ENCODE measurements at regions not wholly inside any gene's neighbourhood (a gene's known extent, or its start where the extent isn't known, plus 50 kb on each side); places are given as distances from the start of the nearest gene placed in this dataset.

GRCh38 chr20:1764136-1765033 lies 106.8 kb upstream of the SIRPG start:
- BruUV-seq (replicated peaks): no TSS peak
- H3K27ac ChIP-seq (ENCODE audit: control insufficient read depth, insufficient read depth): no peak overlapping the region
- H3K9ac ChIP-seq (ENCODE audit: control insufficient read depth, insufficient read depth, low read length): no peak overlapping the region
- H3K4me1 ChIP-seq (ENCODE audit: control insufficient read depth, insufficient read depth, low read length): peaks cover 4% of the 10 kb centered on the region
- SMC1A ChIA-PET (ENCODE audit: uncharacterized antibody, unreplicated experiment): interaction anchor here (0.6 to 4.0 kb wide), 22 partner anchors 12 to 604 kb away, joined by 3 to 51 read pairs (median 4); no protein-coding TSS in a partner anchor
- H3K27me3 ChIP-seq (replicated peaks in 1 of 2; ENCODE audit: control insufficient read depth in 2 of 2, insufficient read depth in 2 of 2, low read length in 1 of 2): peaks cover 0 to 2% of the 10 kb centered on the region in 2 experiments; a peak in 2 of 4 replicates
- CTCF ChIA-PET: interaction anchor here (0.7 to 5.0 kb wide), 44 partner anchors 8 to 444 kb away, joined by 3 to 98 read pairs (median 5); no protein-coding TSS in a partner anchor
- RAD21 ChIA-PET (ENCODE audit: unreplicated experiment): interaction anchor here (0.8 to 3.8 kb wide), 19 partner anchors 8 to 687 kb away, joined by 3 to 51 read pairs (median 4); no protein-coding TSS in a partner anchor
- H3K4me2 ChIP-seq (ENCODE audit: control insufficient read depth, insufficient read depth): no peak overlapping the region
- in situ Hi-C loops (cut with MboI) (no loop called here), intact Hi-C loops (cut with micrococcal nuclease; ENCODE audit: unreplicated experiment) (loop anchor here (1.0 to 10.0 kb wide), 4 partner anchors 13 to 690 kb away; no protein-coding TSS in a partner anchor)
- H3K9me3 ChIP-seq (replicated peaks; ENCODE audit: control insufficient read depth, insufficient read depth, low read length): no peaks in the 10 kb centered on the region
- no peaks in the 10 kb centered on the region for H3K79me2 ChIP-seq (ENCODE audit: control insufficient read depth, insufficient read depth, low read length)
- 23% methylated on average over 15 of the region's 15 CpGs for whole genome bisulfite sequencing (ENCODE audit: insufficient coverage, insufficient replicate concordance, low lambda C conversion rate, missing lambda C conversion rate)
- H3K36me3 ChIP-seq (ENCODE audit: control insufficient read depth in 2 of 2, insufficient read depth in 2 of 2, low read length in 1 of 2): no peaks in the 10 kb centered on the region
- POLR2A ChIA-PET: interaction anchor here (0.6 to 1.0 kb wide), 5 partner anchors 15 to 211 kb away, joined by 3 to 8 read pairs (median 5); no protein-coding TSS in a partner anchor
- FAIRE-seq (peak; percentile 98), ATAC-seq (peak; percentile 100), DNase-seq (ENCODE audit: low read depth, low spot score) (peak; percentile 57)
- H3K4me3 ChIP-seq: no peak overlapping the region
- no peak overlapping the region for H2AFZ ChIP-seq (ENCODE audit: control insufficient read depth, low read depth, low read length)
- no peaks in the 10 kb centered on the region for H4K20me1 ChIP-seq (ENCODE audit: control insufficient read depth, insufficient read depth)
- no peak for TF ChIP-seq ETV6 (conservative IDR thresholded peaks at IDR 0.05 in 1 of 2, IDR thresholded peaks at IDR 0.05 in 1 of 2; ENCODE audit: borderline replicate concordance in 1 of 2, low read depth in 1 of 2)
- no peak for TF ChIP-seq SMAD1 (IDR thresholded peaks at IDR 0.05; ENCODE audit: low read depth, partially characterized antibody)
- TF ChIP-seq TCF7 (IDR thresholded peaks at IDR 0.05; ENCODE audit: borderline replicate concordance): no peak
- TF ChIP-seq POU2F2 (IDR thresholded peaks at IDR 0.05; ENCODE audit: borderline replicate concordance, low read depth, low read length): peak; percentile 43; the same call in 1 of the 3 replicates
- no peak for TF ChIP-seq RCOR1 (conservative IDR thresholded peaks at IDR 0.05; ENCODE audit: low read depth, low read length)
- peak; percentile 79 for TF ChIP-seq SMC3 (IDR thresholded peaks at IDR 0.05; ENCODE audit: borderline replicate concordance, low read length)
- TF ChIP-seq ZNF217 (IDR thresholded peaks at IDR 0.05): no peak
- TF ChIP-seq ZNF687 (IDR thresholded peaks at IDR 0.05): no peak
- no peak for TF ChIP-seq STAT3 (IDR thresholded peaks at IDR 0.05; ENCODE audit: low read depth, low read length)
- TF ChIP-seq BACH1 (IDR thresholded peaks at IDR 0.05; ENCODE audit: borderline replicate concordance): no peak
- TF ChIP-seq CTCF (IDR thresholded peaks at IDR 0.05 in 2 of 3, conservative IDR thresholded peaks at IDR 0.05 in 1 of 3; ENCODE audit: control insufficient read depth in 2 of 3, extremely low read depth in 1 of 3, insufficient read depth in 1 of 3, low read depth in 3 of 3, low read length in 3 of 3): peak; percentile 80 to 89 (median 81)
- TF ChIP-seq RAD21 (IDR thresholded peaks at IDR 0.05; ENCODE audit: insufficient read depth, low read depth, low read length): peak; percentile 79

Measured in GM12878 (cell line).